ENCODE measurements at regions not wholly inside any gene's neighbourhood (a gene's known extent, or its start where the extent isn't known, plus 50 kb on each side); places are given as distances from the start of the nearest gene placed in this dataset.
"Not testable (repeated sequence)": the region's sequence is repeated elsewhere in the genome, so short reads cannot be mapped to it uniquely, and the experiment has no call there.

DNA sequence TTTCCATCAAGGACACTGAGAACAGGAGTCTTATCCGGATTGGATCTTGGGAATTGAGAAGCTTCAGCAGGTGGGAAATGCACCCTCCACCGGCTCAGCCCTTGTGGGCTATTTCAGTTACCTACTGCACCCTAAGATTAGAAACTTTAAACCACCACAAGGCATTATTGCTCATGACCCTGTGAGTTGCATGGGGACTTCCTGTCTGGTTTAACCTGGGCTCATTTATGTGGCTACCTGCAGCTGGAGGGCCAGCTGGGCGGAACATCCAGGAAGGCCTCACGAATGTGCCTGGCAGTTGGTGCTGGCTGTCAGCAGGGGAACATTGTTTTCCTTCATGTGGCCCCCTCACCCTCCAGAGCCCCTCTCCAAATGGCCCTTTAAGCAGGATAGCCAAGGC, 164.1 kb downstream of the DEFB131A start:
- DNase-seq (ENCODE audit: low read depth in 2 of 2) = no peak
- no peak overlapping the region for H3K4me3 ChIP-seq (replicated peaks in 1 of 2; ENCODE audit: low read depth in 2 of 2, low read length in 2 of 2)
- TF ChIP-seq, protein P1, sequence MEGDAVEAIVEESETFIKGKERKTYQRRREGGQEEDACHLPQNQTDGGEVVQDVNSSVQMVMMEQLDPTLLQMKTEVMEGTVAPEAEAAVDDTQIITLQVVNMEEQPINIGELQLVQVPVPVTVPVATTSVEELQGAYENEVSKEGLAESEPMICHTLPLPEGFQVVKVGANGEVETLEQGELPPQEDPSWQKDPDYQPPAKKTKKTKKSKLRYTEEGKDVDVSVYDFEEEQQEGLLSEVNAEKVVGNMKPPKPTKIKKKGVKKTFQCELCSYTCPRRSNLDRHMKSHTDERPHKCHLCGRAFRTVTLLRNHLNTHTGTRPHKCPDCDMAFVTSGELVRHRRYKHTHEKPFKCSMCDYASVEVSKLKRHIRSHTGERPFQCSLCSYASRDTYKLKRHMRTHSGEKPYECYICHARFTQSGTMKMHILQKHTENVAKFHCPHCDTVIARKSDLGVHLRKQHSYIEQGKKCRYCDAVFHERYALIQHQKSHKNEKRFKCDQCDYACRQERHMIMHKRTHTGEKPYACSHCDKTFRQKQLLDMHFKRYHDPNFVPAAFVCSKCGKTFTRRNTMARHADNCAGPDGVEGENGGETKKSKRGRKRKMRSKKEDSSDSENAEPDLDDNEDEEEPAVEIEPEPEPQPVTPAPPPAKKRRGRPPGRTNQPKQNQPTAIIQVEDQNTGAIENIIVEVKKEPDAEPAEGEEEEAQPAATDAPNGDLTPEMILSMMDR (IDR thresholded peaks at IDR 0.05; ENCODE audit: low read depth, low read length) = no peak

- not testable (repeated sequence) for H3K4me3 ChIP-seq (replicated peaks in 1 of 2; ENCODE audit: low read depth in 2 of 2, low read length in 2 of 2); DNase-seq (ENCODE audit: low read depth in 2 of 2)
Measured at GRCh38 chr4:9610321-9610720, 166.1 kb downstream of the DEFB131A start.

DNA sequence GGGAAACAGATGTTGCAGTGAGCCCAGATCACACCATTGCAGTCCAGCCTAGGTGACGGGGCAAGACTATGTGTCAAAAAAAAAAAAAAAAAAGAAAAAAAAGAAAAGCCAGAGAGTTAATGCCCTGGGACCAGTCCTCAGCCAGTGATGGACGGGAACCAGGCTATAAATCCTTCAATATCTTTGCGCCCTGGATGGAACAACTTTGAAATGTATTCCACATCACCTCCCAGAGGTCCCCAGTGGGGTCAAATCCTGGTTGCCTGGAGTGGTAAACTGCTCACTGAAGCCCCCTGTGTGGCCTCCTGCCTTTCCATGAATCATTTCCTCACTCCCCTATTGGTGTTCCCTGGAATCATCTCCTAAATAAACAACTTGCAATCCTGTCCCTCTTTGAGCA, 166.9 kb downstream of the DEFB131A start:
- TF ChIP-seq, protein P1 (IDR thresholded peaks at IDR 0.05; ENCODE audit: low read depth, low read length) = no peak
- no peak overlapping the region for H3K4me3 ChIP-seq (replicated peaks in 1 of 2; ENCODE audit: low read depth in 2 of 2, low read length in 2 of 2)
- DNase-seq (ENCODE audit: low read depth in 2 of 2) = no peak

DNA sequence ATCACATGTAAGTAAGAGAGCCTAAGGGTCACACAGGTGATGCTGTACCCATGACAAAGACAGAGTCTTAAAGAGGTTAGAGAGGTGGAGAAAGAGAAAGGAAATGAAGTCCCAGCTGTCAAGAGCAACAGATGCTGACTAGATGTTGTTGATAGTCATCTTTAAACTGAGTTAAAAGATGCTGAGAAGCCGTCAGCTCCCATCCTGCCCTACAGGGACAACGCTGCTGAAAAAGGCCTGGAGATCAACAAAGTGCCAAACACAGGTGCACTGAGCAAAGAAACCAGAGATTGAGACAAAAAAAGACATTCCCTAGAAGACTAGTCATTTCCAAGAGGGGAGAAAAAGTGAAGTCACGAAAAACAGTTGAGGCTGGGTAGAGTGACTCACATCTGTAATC, 145.0 kb upstream of the DRD5 start:
- DNase-seq (ENCODE audit: low read depth in 2 of 2); H3K4me3 ChIP-seq (replicated peaks in 1 of 2; ENCODE audit: low read depth in 2 of 2, low read length in 2 of 2): not testable (repeated sequence)

GRCh38 chr4:9659678-9660077, 121.8 kb upstream of the DRD5 start:
- H3K4me3 ChIP-seq (replicated peaks in 1 of 2; ENCODE audit: low read depth in 2 of 2, low read length in 2 of 2) = not testable (repeated sequence)
- TF ChIP-seq, protein P1 (IDR thresholded peaks at IDR 0.05; ENCODE audit: low read depth, low read length) = peak; percentile 35
- DNase-seq (ENCODE audit: low read depth in 2 of 2) = peak in 1 of 2 donors; percentile 10

- H3K4me3 ChIP-seq (replicated peaks in 1 of 2; ENCODE audit: low read depth in 2 of 2, low read length in 2 of 2); DNase-seq (ENCODE audit: low read depth in 2 of 2): not testable (repeated sequence)
Measured at GRCh38 chr4:9660955-9661354, 120.5 kb upstream of the DRD5 start.

GRCh38 chr4:9670725-9671124, 110.7 kb upstream of the DRD5 start:
- DNase-seq (ENCODE audit: low read depth in 2 of 2) = peak in 1 of 2 donors; percentile 7
- H3K4me3 ChIP-seq (replicated peaks in 1 of 2; ENCODE audit: low read depth in 2 of 2, low read length in 2 of 2) = not testable (repeated sequence)

GRCh38 chr4:9677357-9677756, 104.1 kb upstream of the DRD5 start:
- not testable (repeated sequence) for DNase-seq (ENCODE audit: low read depth in 2 of 2); H3K4me3 ChIP-seq (replicated peaks in 1 of 2; ENCODE audit: low read depth in 2 of 2, low read length in 2 of 2)

DNA sequence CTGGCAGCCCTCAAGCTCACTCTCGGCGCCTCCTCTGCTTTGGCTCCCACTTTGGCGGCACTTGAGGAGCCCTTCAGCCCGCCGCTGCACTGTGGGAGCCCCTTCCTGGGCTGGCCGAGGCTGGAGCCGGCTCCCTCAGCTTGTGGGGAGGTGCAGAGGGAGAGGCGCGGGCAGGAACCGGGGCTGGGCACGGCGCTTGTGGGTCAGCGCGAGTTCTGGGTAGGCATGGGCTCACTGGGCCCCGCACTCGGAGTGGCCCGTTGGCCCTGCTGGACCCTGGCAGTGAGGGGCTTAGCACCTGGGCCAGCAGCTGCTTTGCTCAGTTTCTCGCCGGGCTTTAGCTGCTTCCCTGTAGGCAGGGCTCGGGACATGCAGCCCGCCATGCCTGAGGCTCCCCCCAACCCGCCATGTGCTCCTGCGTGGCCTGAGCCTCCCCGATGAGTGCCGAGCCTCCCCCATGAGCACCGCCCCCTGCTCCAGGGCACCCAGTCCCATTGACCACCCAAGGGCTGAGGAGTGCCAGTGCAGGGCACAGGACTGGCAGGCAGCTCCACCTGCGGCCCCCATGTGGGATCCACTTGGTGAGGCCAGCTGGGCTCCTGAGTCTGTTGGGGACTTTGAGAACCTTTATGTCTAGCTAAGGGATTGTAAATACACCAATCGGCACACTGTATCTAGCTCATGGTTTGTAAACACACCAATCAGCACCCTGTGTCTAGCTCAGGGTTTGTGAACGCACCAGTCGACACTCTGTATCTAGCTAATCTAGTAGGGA, 101.5 kb upstream of the DRD5 start:
- TF ChIP-seq, protein P1 (IDR thresholded peaks at IDR 0.05; ENCODE audit: low read depth, low read length) = no peak
- no peak for DNase-seq (ENCODE audit: low read depth in 2 of 2)
- H3K4me3 ChIP-seq (replicated peaks in 1 of 2; ENCODE audit: low read depth in 2 of 2, low read length in 2 of 2) = no peak overlapping the region

GRCh38 chr4:9683174-9683573, 98.3 kb upstream of the DRD5 start:
- not testable (repeated sequence) for H3K4me3 ChIP-seq (replicated peaks in 1 of 2; ENCODE audit: low read depth in 2 of 2, low read length in 2 of 2); DNase-seq (ENCODE audit: low read depth in 2 of 2)

DNA sequence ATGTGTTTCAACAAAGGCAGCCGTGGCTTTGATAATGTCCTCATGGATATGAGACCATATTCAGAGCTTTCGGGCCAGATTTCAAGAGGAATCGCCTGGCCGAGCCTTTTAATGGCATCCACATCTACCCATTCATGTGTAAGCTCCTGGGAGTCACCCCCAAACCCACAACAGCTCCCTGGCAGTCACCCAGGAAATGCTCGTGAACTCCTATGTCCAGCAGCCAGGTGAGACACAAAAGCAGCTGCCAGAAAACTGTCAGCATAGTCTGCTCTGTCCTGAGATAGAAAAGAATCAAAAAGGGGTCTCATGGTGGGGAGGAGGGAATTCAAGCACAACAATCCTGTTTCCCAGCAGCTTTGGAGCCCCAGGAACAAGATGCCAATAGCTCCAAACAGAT, 96.4 kb upstream of the DRD5 start:
- DNase-seq (ENCODE audit: low read depth in 2 of 2) = not testable (repeated sequence)

More for the DNA sequence above, 96.4 kb upstream of the DRD5 start:
- not testable (repeated sequence) for H3K4me3 ChIP-seq (replicated peaks in 1 of 2; ENCODE audit: low read depth in 2 of 2, low read length in 2 of 2)
